GM19395 (cell line): ENCODE measurements at regions not wholly inside any gene's neighbourhood (a gene's known extent, or its start where the extent isn't known, plus 50 kb on each side); places are given as distances from the start of the nearest gene placed in this dataset.
A peak's percentile ranks its signal among the peaks of the same experiment; 100 is the strongest.
"Not testable (repeated sequence)": the region's sequence is repeated elsewhere in the genome, so short reads cannot be mapped to it uniquely, and the experiment has no call there.

Experiments used
- ATAC-seq: cut with Tn5 transposase; IDR thresholded peaks from one replicate; pipeline ENCODE4 v1.9.1; 2021; ENCODE audit warnings: mild to moderate bottlenecking, moderate library complexity; ENCODE audit not compliant: unreplicated experiment

GRCh38 chr2:75390169-75390568, 170.6 kb downstream of the EVA1A start:
- ATAC-seq, result no peak

- no peak for ATAC-seq
Measured at GRCh38 chr2:75389271-75389670, 171.5 kb downstream of the EVA1A start.

GRCh38 chr2:75381032-75381431, 179.7 kb downstream of the EVA1A start:
- ATAC-seq, result no peak

- no peak for ATAC-seq
Measured at GRCh38 chr2:75379476-75380210, 180.3 kb upstream of the TACR1 start.

GRCh38 chr2:75375646-75376582, 176.6 kb upstream of the TACR1 start:
- ATAC-seq, result no peak

- not testable (repeated sequence) for ATAC-seq
Measured at GRCh38 chr2:75374414-75374957, 175.2 kb upstream of the TACR1 start.

- ATAC-seq, result no peak
Measured at GRCh38 chr2:75367401-75367800, 168.1 kb upstream of the TACR1 start.

GRCh38 chr2:75361486-75361885, 162.2 kb upstream of the TACR1 start:
- no peak for ATAC-seq

- no peak for ATAC-seq
Measured at GRCh38 chr2:75360945-75361344, 161.6 kb upstream of the TACR1 start.

- ATAC-seq, result no peak
Measured at GRCh38 chr2:75356865-75357264, 157.5 kb upstream of the TACR1 start.

- no peak for ATAC-seq
Measured at GRCh38 chr2:75353131-75353530, 153.8 kb upstream of the TACR1 start.

GRCh38 chr2:75348307-75348706, 149.0 kb upstream of the TACR1 start:
- ATAC-seq, result no peak

GRCh38 chr2:75344146-75344545, 144.8 kb upstream of the TACR1 start:
- no peak for ATAC-seq

- peak; percentile 70 for ATAC-seq
Measured at GRCh38 chr2:75342504-75343175, 143.3 kb upstream of the TACR1 start.

GRCh38 chr2:75340560-75340959, 141.2 kb upstream of the TACR1 start:
- no peak for ATAC-seq

GRCh38 chr2:75338461-75338860, 139.1 kb upstream of the TACR1 start:
- ATAC-seq, result no peak

GRCh38 chr2:75337619-75338018, 138.3 kb upstream of the TACR1 start:
- ATAC-seq, result no peak

GRCh38 chr2:75337016-75337415, 137.7 kb upstream of the TACR1 start:
- no peak for ATAC-seq

GRCh38 chr2:75336451-75336850, 137.1 kb upstream of the TACR1 start:
- no peak for ATAC-seq

- ATAC-seq, result no peak
Measured at GRCh38 chr2:75334076-75334475, 134.8 kb upstream of the TACR1 start.

- no peak for ATAC-seq
Measured at GRCh38 chr2:75333646-75334045, 134.3 kb upstream of the TACR1 start.
